ENCODE measurements at regions not wholly inside any gene's neighbourhood (a gene's known extent, or its start where the extent isn't known, plus 50 kb on each side); places are given as distances from the start of the nearest gene placed in this dataset.
"Not testable (repeated sequence)": the region's sequence is repeated elsewhere in the genome, so short reads cannot be mapped to it uniquely, and the experiment has no call there.

GRCh38 chr7:127316819-127317218 is 64.1 kb upstream of the GRM8 start:
- TF ChIP-seq MAFK (IDR thresholded peaks at IDR 0.05; ENCODE audit: low read depth, low read length); CTCF (conservative IDR thresholded peaks at IDR 0.05; ENCODE audit: low read depth, low read length); RAD21 (IDR thresholded peaks at IDR 0.05; ENCODE audit: low read length); POLR2A (IDR thresholded peaks at IDR 0.05; ENCODE audit: low read depth, low read length): not testable (repeated sequence)
